NCI-H2171 (cell line): ENCODE measurements at regions not wholly inside any gene's neighbourhood (a gene's known extent, or its start where the extent isn't known, plus 50 kb on each side); places are given as distances from the start of the nearest gene placed in this dataset.

ENCODE experiments used
- DNase-seq: peaks from one replicate; lab custom pipeline; 2025; lab: John Stamatoyannopoulos, UW

- no peak for DNase-seq
Measured at GRCh38 chr2:104702031-104702850, 151.7 kb upstream of the POU3F3 start.

- no peak for DNase-seq
Measured at GRCh38 chr2:104703669-104704068, 150.2 kb upstream of the POU3F3 start.

GRCh38 chr2:104704496-104705245 lies 149.2 kb upstream of the POU3F3 start:
- no peak for DNase-seq

GRCh38 chr2:104707056-104707455 lies 146.9 kb upstream of the POU3F3 start:
- DNase-seq: no peak

DNA sequence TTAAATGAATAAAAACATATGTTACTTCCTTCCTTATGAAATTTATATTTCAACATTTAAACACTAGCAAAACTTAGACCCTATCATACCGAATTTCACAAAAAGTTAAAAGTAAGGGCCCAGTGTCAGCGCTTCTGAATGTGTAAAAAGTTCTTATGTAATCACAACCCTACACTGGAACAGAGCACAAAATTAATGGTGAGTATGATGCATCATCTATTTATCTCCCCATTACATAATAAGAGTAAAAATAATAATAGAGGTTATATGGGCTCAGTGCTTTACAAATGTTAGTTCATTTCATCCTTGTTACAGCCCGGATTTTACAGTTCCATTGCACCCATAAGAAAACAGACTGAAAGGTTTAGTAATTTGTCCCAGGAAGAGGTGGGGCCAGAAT lies 144.9 kb upstream of the POU3F3 start:
- DNase-seq: no peak

- DNase-seq: no peak
Measured at GRCh38 chr2:104716061-104716460, 137.9 kb upstream of the POU3F3 start.

DNA sequence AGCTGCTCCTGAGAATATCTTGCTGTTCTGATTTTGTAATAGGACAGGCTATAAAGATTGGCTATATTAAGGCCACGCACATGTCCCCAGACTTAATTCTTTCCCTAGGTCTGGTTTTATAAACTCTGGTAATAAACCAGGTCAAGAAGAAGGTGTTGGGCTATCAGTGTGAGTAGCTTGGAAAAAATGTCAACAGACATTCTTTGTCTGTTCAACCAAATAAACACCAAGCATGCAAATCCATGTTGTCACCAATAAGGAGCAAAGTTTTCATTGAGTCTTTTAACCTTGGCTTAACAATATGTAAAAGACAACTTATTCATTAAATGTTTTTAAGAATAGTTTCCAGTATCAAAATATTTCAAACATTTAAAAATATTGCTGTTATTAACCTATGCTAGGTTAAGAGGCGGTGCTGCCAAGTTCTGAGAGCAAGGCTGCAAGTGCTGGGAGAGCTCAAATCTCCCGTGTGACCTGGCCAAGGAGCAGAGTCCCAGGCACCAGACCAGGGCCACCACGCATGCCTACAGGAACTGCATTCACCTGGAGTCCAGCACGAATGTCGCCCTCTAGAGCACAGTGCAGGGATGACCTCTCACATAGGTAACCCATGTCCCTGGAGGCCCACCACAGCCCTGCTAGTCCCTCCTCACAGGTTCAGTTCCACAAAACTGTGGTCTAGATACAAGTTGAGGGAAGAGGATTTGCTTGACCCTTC lies 120.5 kb upstream of the POU3F3 start:
- no peak for DNase-seq

- DNase-seq: no peak
Measured at GRCh38 chr2:104734937-104735586, 118.9 kb upstream of the POU3F3 start.

DNA sequence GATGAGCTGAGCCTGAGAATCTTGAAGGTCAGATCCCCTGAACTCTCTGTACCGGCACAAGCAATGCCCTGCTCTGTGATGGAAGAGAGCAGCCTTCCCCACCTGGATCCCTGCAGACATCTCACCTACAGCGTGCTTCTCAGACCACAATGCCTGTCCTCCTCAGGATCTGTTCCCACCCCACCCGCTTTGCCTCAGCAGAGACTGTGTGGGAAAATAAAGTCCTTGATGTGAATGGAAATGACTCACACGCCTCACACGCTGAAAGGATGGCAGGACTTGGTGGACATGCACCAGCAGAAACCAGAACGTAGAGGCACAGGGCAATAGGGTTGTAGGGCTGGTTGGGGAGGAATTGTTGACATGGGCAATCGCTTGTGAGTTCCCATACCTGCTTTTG lies 117.9 kb upstream of the POU3F3 start:
- no peak for DNase-seq

DNA sequence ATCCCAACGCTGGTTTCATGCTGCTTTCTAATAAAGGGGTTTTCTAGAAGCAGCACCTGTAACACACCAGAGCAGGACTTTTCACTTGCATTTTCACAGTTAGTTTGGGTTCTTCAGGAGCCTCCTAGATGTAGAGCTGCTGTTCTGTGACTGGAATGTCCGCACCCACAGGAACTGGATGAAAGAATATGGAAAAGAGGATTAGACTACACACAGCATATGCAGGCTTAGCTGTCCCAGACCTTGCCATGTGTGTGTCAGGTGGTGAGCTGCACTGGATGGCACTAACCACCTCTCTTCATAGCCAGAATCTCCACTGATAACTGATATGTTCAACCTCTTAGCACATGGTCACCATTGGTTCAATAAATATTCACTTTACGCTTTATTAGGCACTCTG lies 112.1 kb upstream of the POU3F3 start:
- no peak for DNase-seq

- DNase-seq: no peak
Measured at GRCh38 chr2:104744537-104744936, 109.4 kb upstream of the POU3F3 start.

DNA sequence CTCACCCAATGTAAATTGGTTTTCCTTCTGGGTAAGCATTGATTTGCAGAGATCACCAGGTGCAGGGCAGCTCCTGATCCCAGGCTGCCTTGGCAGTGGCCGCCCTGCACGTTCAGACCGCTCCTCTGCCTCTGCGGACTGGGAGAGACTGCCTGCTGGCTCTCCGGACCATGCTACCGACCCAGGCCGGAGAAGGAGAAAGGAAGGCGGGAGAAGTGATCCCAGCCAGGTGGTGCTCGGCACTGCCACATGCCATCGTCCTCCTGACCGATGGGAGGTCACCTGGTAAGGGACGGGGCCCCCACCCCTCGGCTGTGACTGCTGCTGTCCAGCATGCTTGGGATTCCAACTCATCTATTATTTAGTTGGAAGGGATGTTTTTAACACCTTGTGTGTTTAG lies 108.1 kb upstream of the POU3F3 start:
- DNase-seq: no peak

DNA sequence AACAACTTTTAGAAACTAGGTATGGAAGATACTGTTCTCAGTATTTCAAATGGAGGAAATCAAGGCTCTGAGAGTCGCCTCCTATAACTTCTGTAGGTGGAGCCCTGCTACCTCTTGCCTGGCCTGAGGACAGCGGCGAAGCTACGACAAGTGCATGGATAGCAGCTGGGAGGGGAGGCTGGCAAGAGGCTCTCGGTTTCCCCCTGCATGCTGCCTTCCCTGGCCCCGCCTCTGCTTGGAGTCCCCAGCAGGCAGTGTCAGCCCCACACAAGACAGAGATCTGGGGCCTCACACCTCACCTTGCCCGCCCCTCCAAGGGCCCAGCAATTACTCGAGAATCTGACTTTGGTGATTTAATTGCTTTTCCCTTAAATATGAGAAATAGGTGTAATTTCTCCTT lies 107.6 kb upstream of the POU3F3 start:
- DNase-seq: no peak

- DNase-seq: no peak
Measured at GRCh38 chr2:104746858-104747257, 107.1 kb upstream of the POU3F3 start.

DNA sequence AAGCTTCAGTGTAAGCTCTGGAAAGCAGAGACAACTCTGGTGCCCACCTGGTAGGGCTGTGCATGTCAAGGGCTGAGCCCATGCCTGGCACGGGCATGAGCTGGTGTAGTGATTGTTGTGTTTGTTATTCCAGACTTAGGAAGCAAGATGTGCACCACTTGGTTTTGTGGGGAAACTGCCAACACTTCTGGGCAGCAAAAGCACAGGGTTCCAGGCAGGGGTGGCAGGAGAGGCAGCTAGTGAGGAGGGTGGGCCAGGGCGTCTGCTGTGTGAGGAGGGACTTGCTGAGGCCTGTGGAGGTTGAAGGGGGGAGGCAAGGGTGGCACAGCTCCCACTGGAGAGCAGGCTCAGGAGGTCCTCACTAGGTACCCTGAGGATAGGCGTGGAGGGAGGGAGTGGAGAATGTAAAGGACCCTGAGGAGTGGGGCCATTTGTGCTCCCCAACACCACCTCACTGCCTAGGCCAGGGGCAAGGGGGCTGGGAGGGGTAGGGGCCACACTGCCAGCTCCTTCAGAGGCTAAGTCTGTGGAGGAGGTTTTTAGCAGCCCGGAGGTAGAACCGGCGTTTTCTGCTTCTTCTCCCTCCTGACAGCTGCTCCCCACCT lies 104.0 kb upstream of the POU3F3 start:
- no peak for DNase-seq

DNA sequence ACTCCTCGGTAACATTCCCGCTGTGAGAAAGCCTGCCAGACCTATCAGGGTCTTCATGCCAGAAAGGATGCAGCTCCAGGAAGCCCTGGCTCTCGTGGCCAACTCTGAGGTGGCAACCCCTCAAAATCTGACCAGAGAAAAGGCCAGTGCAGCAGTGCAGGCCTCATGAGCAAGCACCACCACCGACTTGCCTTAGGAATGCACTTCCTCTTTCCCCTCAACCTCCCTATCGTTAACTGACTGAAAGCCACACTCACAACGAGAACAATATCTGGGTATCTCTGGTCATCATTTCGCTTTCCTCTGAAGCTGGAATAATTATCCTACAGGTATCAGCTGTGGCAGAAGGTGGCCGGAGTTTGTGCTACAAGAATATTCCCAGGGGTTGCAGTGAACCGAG lies 101.4 kb upstream of the POU3F3 start:
- DNase-seq: no peak

GRCh38 chr2:104755026-104755878 lies 98.7 kb upstream of the POU3F3 start:
- no peak for DNase-seq

DNA sequence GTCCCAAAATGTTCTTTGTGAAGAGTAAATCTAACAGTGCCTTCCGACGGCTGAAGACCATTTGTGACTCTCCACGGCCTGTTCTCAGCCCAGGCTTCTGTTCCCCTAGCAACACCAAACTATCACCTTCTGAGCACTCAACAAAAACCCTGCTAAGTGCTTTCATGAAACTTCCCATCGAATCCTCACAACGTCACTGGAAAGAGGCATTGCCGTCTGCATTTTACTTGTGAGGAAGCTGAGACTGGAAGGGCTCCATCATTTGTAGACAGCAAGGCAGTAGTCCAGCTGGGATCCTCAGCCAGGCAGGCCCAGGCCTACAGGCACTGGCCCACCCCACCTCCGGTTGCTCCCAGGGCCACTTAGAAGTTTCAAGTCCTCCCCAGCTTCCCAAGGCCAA lies 97.8 kb upstream of the POU3F3 start:
- no peak for DNase-seq

DNA sequence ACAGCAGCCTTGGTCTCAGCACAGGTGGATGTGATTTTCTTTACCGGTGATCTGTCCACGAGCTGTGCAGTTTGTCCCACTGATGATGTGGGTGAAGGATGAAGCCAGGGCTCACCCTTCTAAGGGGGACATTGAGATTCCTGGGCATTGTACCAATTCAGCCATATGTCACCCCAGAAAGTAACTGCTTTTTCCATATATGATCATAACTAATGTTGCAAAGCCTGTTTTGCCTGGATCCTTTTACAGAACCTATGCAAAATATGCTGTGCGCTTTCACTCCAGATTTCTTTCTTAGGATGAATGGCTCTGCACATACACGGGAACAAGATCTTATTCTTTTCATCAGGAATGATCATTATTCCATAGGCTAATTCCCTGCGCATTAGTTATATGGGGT lies 96.9 kb upstream of the POU3F3 start:
- DNase-seq: no peak

DNA sequence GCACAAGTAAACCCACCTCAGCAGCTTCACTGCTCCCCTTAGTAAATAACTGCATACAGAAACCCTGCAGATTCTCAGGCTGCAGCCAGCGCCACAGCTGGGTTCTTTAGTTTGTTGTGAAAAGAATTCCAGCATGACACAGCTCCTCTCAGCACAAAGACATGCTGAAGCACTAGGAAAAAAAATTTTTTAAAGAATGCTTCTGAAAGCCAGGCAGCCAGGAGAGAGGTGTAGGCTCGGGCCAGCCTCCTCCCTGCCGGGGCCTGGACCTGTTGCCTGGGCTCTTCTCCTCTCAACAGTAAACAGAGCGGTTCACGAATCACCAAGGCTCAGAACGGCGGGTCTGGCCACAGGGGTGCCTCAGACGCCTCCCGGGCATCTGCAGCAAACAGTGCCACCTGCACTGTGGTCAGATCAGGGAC lies 95.7 kb upstream of the POU3F3 start:
- DNase-seq: no peak

GRCh38 chr2:104762031-104762430 lies 91.9 kb upstream of the POU3F3 start:
- DNase-seq: no peak
